OCI-LY1 (cell line): ENCODE measurements at regions not wholly inside any gene's neighbourhood (a gene's known extent, or its start where the extent isn't known, plus 50 kb on each side); places are given as distances from the start of the nearest gene placed in this dataset.

ENCODE experiments used
- EZH2 ChIP-seq: fragments of 200-600 bp; sonication (generic), shearing (Covaris generic); IDR thresholded peaks from 2 replicates; pipeline ENCODE4 v1.8.0; 2017; ENCODE audit warnings: borderline replicate concordance, mixed run types, mild to moderate bottlenecking, antibody characterized with exemption, low read length, moderate library complexity, mixed read lengths
- TF ChIP-seq, protein P1 (sequence below): fragments of 200-600 bp; sonication (generic), shearing (Covaris generic); IDR thresholded peaks from 2 replicates; pipeline ENCODE4 v1.5.1; 2017; ENCODE audit warnings: mild to moderate bottlenecking, antibody characterized with exemption, low read length, moderate library complexity, mixed read lengths

DNA sequence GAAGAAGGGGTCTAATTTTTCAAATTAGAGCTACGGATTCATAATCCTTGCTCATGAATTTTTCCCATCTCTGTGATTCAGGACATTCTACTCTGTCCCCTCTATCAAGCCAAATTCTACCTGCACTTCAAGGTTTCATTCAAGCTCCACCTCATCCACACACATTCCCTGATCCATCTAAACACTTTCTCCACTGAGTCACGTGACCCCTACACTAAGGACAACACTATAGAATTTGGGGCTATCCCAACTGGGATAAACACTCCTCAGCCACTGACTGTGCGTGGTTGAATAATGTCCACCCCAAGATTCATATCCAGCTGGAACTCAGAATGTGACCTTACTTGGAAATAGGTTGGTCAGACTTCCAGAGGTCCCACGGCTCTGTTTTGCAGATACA lies 159.9 kb upstream of the ACVR2A start:
- TF ChIP-seq, protein P1, sequence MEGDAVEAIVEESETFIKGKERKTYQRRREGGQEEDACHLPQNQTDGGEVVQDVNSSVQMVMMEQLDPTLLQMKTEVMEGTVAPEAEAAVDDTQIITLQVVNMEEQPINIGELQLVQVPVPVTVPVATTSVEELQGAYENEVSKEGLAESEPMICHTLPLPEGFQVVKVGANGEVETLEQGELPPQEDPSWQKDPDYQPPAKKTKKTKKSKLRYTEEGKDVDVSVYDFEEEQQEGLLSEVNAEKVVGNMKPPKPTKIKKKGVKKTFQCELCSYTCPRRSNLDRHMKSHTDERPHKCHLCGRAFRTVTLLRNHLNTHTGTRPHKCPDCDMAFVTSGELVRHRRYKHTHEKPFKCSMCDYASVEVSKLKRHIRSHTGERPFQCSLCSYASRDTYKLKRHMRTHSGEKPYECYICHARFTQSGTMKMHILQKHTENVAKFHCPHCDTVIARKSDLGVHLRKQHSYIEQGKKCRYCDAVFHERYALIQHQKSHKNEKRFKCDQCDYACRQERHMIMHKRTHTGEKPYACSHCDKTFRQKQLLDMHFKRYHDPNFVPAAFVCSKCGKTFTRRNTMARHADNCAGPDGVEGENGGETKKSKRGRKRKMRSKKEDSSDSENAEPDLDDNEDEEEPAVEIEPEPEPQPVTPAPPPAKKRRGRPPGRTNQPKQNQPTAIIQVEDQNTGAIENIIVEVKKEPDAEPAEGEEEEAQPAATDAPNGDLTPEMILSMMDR: no peak
- no peak for TF ChIP-seq EZH2
